ENCODE measurements at regions not wholly inside any gene's neighbourhood (a gene's known extent, or its start where the extent isn't known, plus 50 kb on each side); places are given as distances from the start of the nearest gene placed in this dataset.

- intact Hi-C loops (cut with DNase I): no loop called here
- H3K27ac ChIP-seq: no peak overlapping the region
- DNase-seq: no peak
- no peak overlapping the region for H3K4me3 ChIP-seq
- TF ChIP-seq EP300 (IDR thresholded peaks at IDR 0.05): no peak
- no peak for TF ChIP-seq POLR2A (IDR thresholded peaks at IDR 0.05)
- TF ChIP-seq CTCF (IDR thresholded peaks at IDR 0.05): no peak
- no peaks in the 10 kb centered on the region for H3K27me3 ChIP-seq
- H3K9me3 ChIP-seq: no peaks in the 10 kb centered on the region
- H3K36me3 ChIP-seq: no peaks in the 10 kb centered on the region
- WGBS, 3 donors: 69 to 79% (median 73%) methylated on average over 2 of the region's 2 CpGs
- H3K4me1 ChIP-seq (ENCODE audit: insufficient read depth): no peaks in the 10 kb centered on the region
Measured at GRCh38 chr20:24309596-24309995, 159.8 kb upstream of the SYNDIG1 start.

- no peak overlapping the region for H3K4me3 ChIP-seq
- H3K4me1 ChIP-seq (ENCODE audit: insufficient read depth): no peaks in the 10 kb centered on the region
- TF ChIP-seq CTCF (IDR thresholded peaks at IDR 0.05) (no peak), EP300 (IDR thresholded peaks at IDR 0.05) (no peak), POLR2A (IDR thresholded peaks at IDR 0.05) (no peak)
- H3K27ac ChIP-seq: no peak overlapping the region
- no peak for DNase-seq
- H3K9me3 ChIP-seq: no peaks in the 10 kb centered on the region
- intact Hi-C loops (cut with DNase I): no loop called here
- no peaks in the 10 kb centered on the region for H3K36me3 ChIP-seq
- WGBS, 3 donors: 75 to 77% (median 77%) methylated on average over 6 of the region's 6 CpGs
- no peaks in the 10 kb centered on the region for H3K27me3 ChIP-seq
Measured at GRCh38 chr20:24305371-24305770, 164.1 kb upstream of the SYNDIG1 start.

- WGBS, 3 donors: 88 to 93% (median 92%) methylated on average over 2 of the region's 2 CpGs
- TF ChIP-seq CTCF (IDR thresholded peaks at IDR 0.05) (no peak), POLR2A (IDR thresholded peaks at IDR 0.05) (no peak), EP300 (IDR thresholded peaks at IDR 0.05) (no peak)
- intact Hi-C loops (cut with DNase I): no loop called here
- no peaks in the 10 kb centered on the region for H3K27me3 ChIP-seq
- no peaks in the 10 kb centered on the region for H3K9me3 ChIP-seq
- no peak for DNase-seq
- no peak overlapping the region for H3K27ac ChIP-seq
- no peaks in the 10 kb centered on the region for H3K36me3 ChIP-seq
- no peak overlapping the region for H3K4me3 ChIP-seq
- H3K4me1 ChIP-seq (ENCODE audit: insufficient read depth): no peaks in the 10 kb centered on the region
Measured at GRCh38 chr20:24304291-24304690, 165.1 kb upstream of the SYNDIG1 start.

- no peaks in the 10 kb centered on the region for H3K36me3 ChIP-seq
- DNase-seq: no peak
- H3K9me3 ChIP-seq: no peaks in the 10 kb centered on the region
- H3K27me3 ChIP-seq: no peaks in the 10 kb centered on the region
- H3K27ac ChIP-seq: no peak overlapping the region
- H3K4me1 ChIP-seq (ENCODE audit: insufficient read depth): no peaks in the 10 kb centered on the region
- H3K4me3 ChIP-seq: no peak overlapping the region
- intact Hi-C loops (cut with DNase I): no loop called here
- no peak for TF ChIP-seq EP300 (IDR thresholded peaks at IDR 0.05)
- 76 to 82% (median 81%) methylated on average over 14 of the region's 14 CpGs for WGBS, 3 donors
Measured at GRCh38 chr20:24303393-24304170, 165.8 kb upstream of the SYNDIG1 start.

GRCh38 chr20:24297993-24298392, 171.4 kb upstream of the SYNDIG1 start:
- intact Hi-C loops (cut with DNase I): no loop called here
- WGBS, 3 donors: 72 to 82% (median 77%) methylated on average over 3 of the region's 3 CpGs
- H3K4me1 ChIP-seq (ENCODE audit: insufficient read depth): no peaks in the 10 kb centered on the region

More at GRCh38 chr20:24297993-24298392, 171.4 kb upstream of the SYNDIG1 start:
- DNase-seq: no peak
- H3K4me3 ChIP-seq: no peak overlapping the region
- H3K36me3 ChIP-seq: no peaks in the 10 kb centered on the region
- H3K9me3 ChIP-seq: no peaks in the 10 kb centered on the region
- no peaks in the 10 kb centered on the region for H3K27me3 ChIP-seq
- no peak overlapping the region for H3K27ac ChIP-seq
- TF ChIP-seq EP300 (IDR thresholded peaks at IDR 0.05): no peak
- TF ChIP-seq POLR2A (IDR thresholded peaks at IDR 0.05): no peak
- TF ChIP-seq CTCF (IDR thresholded peaks at IDR 0.05): no peak
